GM23338 (cell line): ENCODE measurements at regions not wholly inside any gene's neighbourhood (a gene's known extent, or its start where the extent isn't known, plus 50 kb on each side); places are given as distances from the start of the nearest gene placed in this dataset.

Experiments used
- ATAC-seq: fragments of 200-7000 bp; cut with Tn5 transposase; 3 replicates; pipeline ENCODE4 v1.9.1; 2020
- DNase-seq: peaks from one replicate; pipeline ENCODE4 v3.0.0-alpha.2; 2015; ENCODE audit warnings: low spot score
- H2AFZ ChIP-seq: fragments of 200-600 bp; sonication (generic); 2 replicates; pipeline ENCODE4 v1.8.0; 2016; ENCODE audit warnings: antibody characterized with exemption, mild to moderate bottlenecking, moderate library complexity
- H3F3A ChIP-seq: fragments of 200-600 bp; sonication (generic); replicated peaks from 2 replicates; pipeline ENCODE4 v1.8.0; 2017; ENCODE audit warnings: antibody characterized with exemption, mixed run types, low read depth
- H3K27ac ChIP-seq: fragments of 200-600 bp; sonication (generic); 2 replicates; pipeline ENCODE4 v1.6.1; 2016; ENCODE audit warnings: low read depth
- H3K27me3 ChIP-seq: fragments of 200-600 bp; sonication (generic); 2 replicates; pipeline ENCODE4 v1.8.0; 2016; ENCODE audit warnings: mild to moderate bottlenecking, mixed run types, moderate library complexity; ENCODE audit not compliant: insufficient read depth
- H3K36me3 ChIP-seq: fragments of 200-600 bp; sonication (generic); 2 replicates; pipeline ENCODE4 v1.8.0; 2016; ENCODE audit warnings: mild to moderate bottlenecking; ENCODE audit not compliant: insufficient read depth
- H3K4me1 ChIP-seq: fragments of 200-600 bp; sonication (generic); 2 replicates; pipeline ENCODE4 v1.8.0; 2016; ENCODE audit warnings: mild to moderate bottlenecking, moderate library complexity; ENCODE audit not compliant: insufficient read depth
- H3K4me2 ChIP-seq: fragments of 200-600 bp; sonication (generic); 2 replicates; pipeline ENCODE4 v1.7.1; 2017; ENCODE audit warnings: mixed run types
- H3K4me3 ChIP-seq: fragments of 200-600 bp; sonication (generic); 2 replicates; pipeline ENCODE4 v1.6.1; 2016; ENCODE audit warnings: mixed run types
- H3K79me2 ChIP-seq: fragments of 200-600 bp; sonication (generic); replicated peaks from 2 replicates; pipeline ENCODE4 v1.8.0; 2017; ENCODE audit warnings: mild to moderate bottlenecking; ENCODE audit not compliant: insufficient read depth
- H3K9me2 ChIP-seq: fragments of 200-600 bp; sonication (generic); 2 replicates; pipeline ENCODE4 v1.8.0; 2017; ENCODE audit not compliant: insufficient read depth
- H4K20me1 ChIP-seq: fragments of 200-600 bp; sonication (generic); replicated peaks from 2 replicates; pipeline ENCODE4 v1.8.0; 2017; ENCODE audit warnings: mild to moderate bottlenecking; ENCODE audit not compliant: insufficient read depth
- H3K27ac Mint-ChIP-seq: 2 replicates; pipeline ENCODE4 v1.8.0; 2020; ENCODE audit warnings: inconsistent platforms, mild to moderate bottlenecking, moderate library complexity, mixed read lengths
- H3K27me3 Mint-ChIP-seq: 3 replicates; pipeline ENCODE4 v1.8.0; 2022; ENCODE audit warnings: low read depth, mild to moderate bottlenecking, moderate library complexity, mixed read lengths, inconsistent platforms; ENCODE audit not compliant: insufficient read depth, poor library complexity
- H3K36me3 Mint-ChIP-seq: 3 replicates; pipeline ENCODE4 v1.8.0; 2021; ENCODE audit warnings: low read depth, mild to moderate bottlenecking, inconsistent platforms, moderate library complexity, mixed read lengths
- H3K4me1 Mint-ChIP-seq: 3 replicates; pipeline ENCODE4 v1.8.0; 2020; ENCODE audit warnings: mild to moderate bottlenecking, inconsistent platforms, mixed read lengths
- H3K4me3 Mint-ChIP-seq: 3 replicates; pipeline ENCODE4 v1.8.0; 2021; ENCODE audit warnings: moderate library complexity, mild to moderate bottlenecking, inconsistent platforms, mixed read lengths
- H3K9me3 Mint-ChIP-seq: 3 replicates; pipeline ENCODE4 v1.8.0; 2020; ENCODE audit warnings: moderate library complexity, mild to moderate bottlenecking, inconsistent platforms, mixed read lengths
- CREB1 ChIP-seq: fragments of 250-450 bp; sonication (Bioruptor Pico); IDR thresholded peaks from 2 replicates; pipeline ENCODE4 v1.5.0; 2020; ENCODE audit warnings: low read depth, mild to moderate bottlenecking, moderate library complexity
- NANOG ChIP-seq: IDR thresholded peaks from 2 replicates; pipeline ENCODE4 v1.6.1; 2016; ENCODE audit warnings: antibody characterized with exemption, borderline replicate concordance
- POLR2AphosphoS5 ChIP-seq: IDR thresholded peaks from 2 replicates; pipeline ENCODE4 v1.6.1; 2016; ENCODE audit warnings: antibody characterized with exemption, low read depth
- REST ChIP-seq: IDR thresholded peaks from one replicate; pipeline ENCODE4 v1.6.1; 2018; ENCODE audit warnings: antibody characterized with exemption; ENCODE audit not compliant: unreplicated experiment
- STAT1 ChIP-seq: IDR thresholded peaks from one replicate; pipeline ENCODE4 v1.6.1; 2016; ENCODE audit warnings: antibody characterized with exemption; ENCODE audit not compliant: unreplicated experiment
- TF ChIP-seq, protein P1 (sequence below): fragments of 250-450 bp; sonication (Bioruptor Pico); IDR thresholded peaks from 2 replicates; pipeline ENCODE4 v1.5.0; 2020; ENCODE audit warnings: mild to moderate bottlenecking, moderate library complexity

DNA sequence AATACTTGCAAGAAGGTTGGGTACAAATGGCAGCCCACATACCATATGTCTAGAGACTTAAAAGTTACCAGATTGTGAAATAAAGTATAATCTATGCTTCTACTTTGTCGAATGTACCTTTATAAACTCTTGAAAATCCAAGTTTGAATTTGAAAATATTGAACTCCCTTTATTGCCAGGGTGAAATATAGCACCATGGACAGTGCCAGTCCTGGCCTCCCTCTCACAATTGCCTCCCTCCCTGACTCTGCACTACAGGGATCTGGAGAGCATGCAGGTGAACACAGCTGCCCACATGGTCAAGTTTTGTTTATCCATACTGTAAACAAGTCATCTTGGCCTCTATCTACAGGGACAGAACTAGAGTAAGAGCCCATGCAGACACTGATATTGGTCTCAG lies 394.1 kb upstream of the SLITRK6 start:
- no peaks in the 10 kb centered on the region for H3K79me2 ChIP-seq

DNA sequence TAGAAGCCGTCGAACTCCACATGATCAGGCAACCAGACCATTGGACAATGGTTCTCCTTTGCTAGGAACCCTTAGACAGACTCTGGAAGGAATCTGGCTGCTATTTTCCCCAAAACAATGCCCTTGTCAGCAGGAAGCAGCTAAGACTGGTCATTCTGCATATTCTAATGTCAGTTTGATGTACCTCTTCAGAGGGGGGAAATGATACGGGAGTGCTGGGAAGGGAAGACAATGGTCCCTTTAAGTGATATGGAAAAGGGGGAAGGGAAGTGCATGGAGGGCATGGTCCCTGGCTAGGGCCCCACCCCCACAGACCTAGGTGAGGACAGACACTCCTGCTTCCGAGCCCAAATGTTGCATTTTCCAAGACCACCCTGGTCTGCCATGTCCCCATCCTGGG lies 389.0 kb upstream of the SLITRK6 start:
- ATAC-seq: no peak
- no peak overlapping the region for H3K27ac Mint-ChIP-seq

More for the DNA sequence above, 394.1 kb upstream of the SLITRK6 start:
- peaks cover 2% of the 10 kb centered on the region for H3K27me3 Mint-ChIP-seq
- no peak overlapping the region for H3K27ac Mint-ChIP-seq
- no peaks in the 10 kb centered on the region for H3K9me3 Mint-ChIP-seq
- H3K4me3 Mint-ChIP-seq: no peak overlapping the region
- H3K4me1 ChIP-seq: no peaks in the 10 kb centered on the region
- no peak for DNase-seq
- no peak overlapping the region for H2AFZ ChIP-seq
- no peaks in the 10 kb centered on the region for H4K20me1 ChIP-seq
- ATAC-seq: no peak
- TF ChIP-seq CREB1 (CRISPR knock-in tag) (no peak), REST (peak; percentile 81), POLR2AphosphoS5 (no peak), STAT1 (no peak)
- H3K27ac ChIP-seq: no peak overlapping the region
- H3K9me2 ChIP-seq: no peaks in the 10 kb centered on the region
- no peaks in the 10 kb centered on the region for H3K36me3 ChIP-seq
- peaks cover 7% of the 10 kb centered on the region for H3K4me1 Mint-ChIP-seq
- 0 out of 3 replicates have a peak, but pooled peaks cover under 1% of the 10 kb centered on the region for H3K36me3 Mint-ChIP-seq
- no peak overlapping the region for H3K4me3 ChIP-seq
- no peaks in the 10 kb centered on the region for H3F3A ChIP-seq
- no peak overlapping the region for H3K4me2 ChIP-seq
- no peaks in the 10 kb centered on the region for H3K27me3 ChIP-seq

More for the DNA sequence above, 389.0 kb upstream of the SLITRK6 start:
- Histone ChIP-seq H3K79me2 (no peaks in the 10 kb centered on the region), H3K36me3 (no peaks in the 10 kb centered on the region), H3F3A (no peaks in the 10 kb centered on the region), H2AFZ (peak overlapping the region; percentile 23; the same call in 1 of the 2 replicates), H3K4me1 (no peaks in the 10 kb centered on the region), H3K4me2 (no peak overlapping the region), H4K20me1 (no peaks in the 10 kb centered on the region), H3K27me3 (no peaks in the 10 kb centered on the region), H3K4me3 (no peak overlapping the region), H3K27ac (no peak overlapping the region), H3K9me2 (0 out of 2 replicates have a peak, but pooled peaks cover 3% of the 10 kb centered on the region)
- H3K36me3 Mint-ChIP-seq: peaks cover 3% of the 10 kb centered on the region; the same call in 1 of the 3 replicates
- peaks cover 3% of the 10 kb centered on the region; the same call in 1 of the 3 replicates for H3K9me3 Mint-ChIP-seq
- TF ChIP-seq NANOG: no peak
- TF ChIP-seq, protein P1, sequence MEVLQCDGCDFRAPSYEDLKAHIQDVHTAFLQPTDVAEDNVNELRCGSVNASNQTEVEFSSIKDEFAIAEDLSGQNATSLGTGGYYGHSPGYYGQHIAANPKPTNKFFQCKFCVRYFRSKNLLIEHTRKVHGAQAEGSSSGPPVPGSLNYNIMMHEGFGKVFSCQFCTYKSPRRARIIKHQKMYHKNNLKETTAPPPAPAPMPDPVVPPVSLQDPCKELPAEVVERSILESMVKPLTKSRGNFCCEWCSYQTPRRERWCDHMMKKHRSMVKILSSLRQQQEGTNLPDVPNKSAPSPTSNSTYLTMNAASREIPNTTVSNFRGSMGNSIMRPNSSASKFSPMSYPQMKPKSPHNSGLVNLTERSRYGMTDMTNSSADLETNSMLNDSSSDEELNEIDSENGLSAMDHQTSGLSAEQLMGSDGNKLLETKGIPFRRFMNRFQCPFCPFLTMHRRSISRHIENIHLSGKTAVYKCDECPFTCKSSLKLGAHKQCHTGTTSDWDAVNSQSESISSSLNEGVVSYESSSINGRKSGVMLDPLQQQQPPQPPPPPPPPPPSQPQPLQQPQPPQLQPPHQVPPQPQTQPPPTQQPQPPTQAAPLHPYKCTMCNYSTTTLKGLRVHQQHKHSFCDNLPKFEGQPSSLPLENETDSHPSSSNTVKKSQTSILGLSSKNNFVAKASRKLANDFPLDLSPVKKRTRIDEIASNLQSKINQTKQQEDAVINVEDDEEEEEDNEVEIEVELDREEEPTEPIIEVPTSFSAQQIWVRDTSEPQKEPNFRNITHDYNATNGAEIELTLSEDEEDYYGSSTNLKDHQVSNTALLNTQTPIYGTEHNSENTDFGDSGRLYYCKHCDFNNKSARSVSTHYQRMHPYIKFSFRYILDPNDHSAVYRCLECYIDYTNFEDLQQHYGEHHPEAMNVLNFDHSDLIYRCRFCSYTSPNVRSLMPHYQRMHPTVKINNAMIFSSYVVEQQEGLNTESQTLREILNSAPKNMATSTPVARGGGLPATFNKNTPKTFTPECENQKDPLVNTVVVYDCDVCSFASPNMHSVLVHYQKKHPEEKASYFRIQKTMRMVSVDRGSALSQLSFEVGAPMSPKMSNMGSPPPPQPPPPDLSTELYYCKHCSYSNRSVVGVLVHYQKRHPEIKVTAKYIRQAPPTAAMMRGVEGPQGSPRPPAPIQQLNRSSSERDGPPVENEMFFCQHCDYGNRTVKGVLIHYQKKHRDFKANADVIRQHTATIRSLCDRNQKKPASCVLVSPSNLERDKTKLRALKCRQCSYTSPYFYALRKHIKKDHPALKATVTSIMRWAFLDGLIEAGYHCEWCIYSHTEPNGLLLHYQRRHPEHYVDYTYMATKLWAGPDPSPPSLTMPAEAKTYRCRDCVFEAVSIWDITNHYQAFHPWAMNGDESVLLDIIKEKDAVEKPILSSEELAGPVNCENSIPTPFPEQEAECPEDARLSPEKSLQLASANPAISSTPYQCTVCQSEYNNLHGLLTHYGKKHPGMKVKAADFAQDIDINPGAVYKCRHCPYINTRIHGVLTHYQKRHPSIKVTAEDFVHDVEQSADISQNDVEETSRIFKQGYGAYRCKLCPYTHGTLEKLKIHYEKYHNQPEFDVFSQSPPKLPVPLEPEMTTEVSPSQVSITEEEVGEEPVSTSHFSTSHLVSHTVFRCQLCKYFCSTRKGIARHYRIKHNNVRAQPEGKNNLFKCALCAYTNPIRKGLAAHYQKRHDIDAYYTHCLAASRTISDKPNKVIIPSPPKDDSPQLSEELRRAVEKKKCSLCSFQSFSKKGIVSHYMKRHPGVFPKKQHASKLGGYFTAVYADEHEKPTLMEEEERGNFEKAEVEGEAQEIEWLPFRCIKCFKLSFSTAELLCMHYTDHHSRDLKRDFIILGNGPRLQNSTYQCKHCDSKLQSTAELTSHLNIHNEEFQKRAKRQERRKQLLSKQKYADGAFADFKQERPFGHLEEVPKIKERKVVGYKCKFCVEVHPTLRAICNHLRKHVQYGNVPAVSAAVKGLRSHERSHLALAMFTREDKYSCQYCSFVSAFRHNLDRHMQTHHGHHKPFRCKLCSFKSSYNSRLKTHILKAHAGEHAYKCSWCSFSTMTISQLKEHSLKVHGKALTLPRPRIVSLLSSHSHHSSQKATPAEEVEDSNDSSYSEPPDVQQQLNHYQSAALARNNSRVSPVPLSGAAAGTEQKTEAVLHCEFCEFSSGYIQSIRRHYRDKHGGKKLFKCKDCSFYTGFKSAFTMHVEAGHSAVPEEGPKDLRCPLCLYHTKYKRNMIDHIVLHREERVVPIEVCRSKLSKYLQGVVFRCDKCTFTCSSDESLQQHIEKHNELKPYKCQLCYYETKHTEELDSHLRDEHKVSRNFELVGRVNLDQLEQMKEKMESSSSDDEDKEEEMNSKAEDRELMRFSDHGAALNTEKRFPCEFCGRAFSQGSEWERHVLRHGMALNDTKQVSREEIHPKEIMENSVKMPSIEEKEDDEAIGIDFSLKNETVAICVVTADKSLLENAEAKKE (CRISPR knock-in tag): peak; percentile 41; the same call in 1 of the 2 replicates
- no peak for DNase-seq
- peaks cover 17% of the 10 kb centered on the region for H3K4me1 Mint-ChIP-seq
- H3K27me3 Mint-ChIP-seq: peaks cover 10% of the 10 kb centered on the region
- no peak overlapping the region for H3K4me3 Mint-ChIP-seq
